Right cardiac atrium (tissue), 5 donors: ENCODE measurements at regions not wholly inside any gene's neighbourhood (a gene's known extent, or its start where the extent isn't known, plus 50 kb on each side); places are given as distances from the start of the nearest gene placed in this dataset.
"Not testable (repeated sequence)": the region's sequence is repeated elsewhere in the genome, so short reads cannot be mapped to it uniquely, and the experiment has no call there.

Experiments used
- ATAC-seq, 2 donors: fragments of 200-7000 bp; cut with Tn5 transposase; one replicate each; pipeline versions ENCODE4 v1.8.0 to v1.9.1; 2020; ENCODE audit warnings: moderate library complexity in 2 of 2, mild to moderate bottlenecking in 1 of 2
- DNase-seq, 3 donors: peaks; one replicate each; pipeline ENCODE4 v3.0.0-alpha.2; 2020
- H3K27ac ChIP-seq: one replicate; pipeline ENCODE4 v1.5.1; 2013; ENCODE audit warnings: mild to moderate bottlenecking, low read length, control low read depth, moderate library complexity
- H3K27me3 ChIP-seq: one replicate; pipeline ENCODE4 v1.6.1; 2013; ENCODE audit not compliant: control insufficient read depth, insufficient read depth
- H3K4me1 ChIP-seq: one replicate; pipeline ENCODE4 v1.6.1; 2013; ENCODE audit warnings: low read length; ENCODE audit not compliant: control insufficient read depth, insufficient read depth
- H3K4me3 ChIP-seq: one replicate; pipeline ENCODE4 v1.5.1; 2013; ENCODE audit warnings: low read length, control low read depth
- H3K9me3 ChIP-seq: one replicate; pipeline ENCODE4 v1.6.1; 2013; ENCODE audit warnings: low read length; ENCODE audit not compliant: control insufficient read depth
- WGBS: extraction: QIAGEN DNeasy Blood & Tissue Kit; methylation state at CpG from one replicate; pipeline ENCODE4 v1.1.7; 2013; 5-methylcytosine and 5-hydroxymethylcytosine counted together
- intact Hi-C, 4 donors: fragments of 100-400 bp; cut with DNase I; formaldehyde crosslinking; loops; one replicate each; pipeline versions ENCODE4 v1.11.0 to v1.14.0; 2022 to 2023
- donor health status: healthy with polysubstance abuse.
- donor health status: DM: no; HTN: yes; CAD: no.
- donor health status: DM: no; HTN: no; CAD: no.
- donor health status: DM: no; HTN: yes; CAD: no; lungs with severe emphysema.
- donor health status: DM: yes; HTN: yes; CAD: no.

GRCh38 chr3:13733726-13734125, 146.1 kb downstream of the WNT7A start:
- intact Hi-C loops, H3K27me3 ChIP-seq, ATAC-seq, H3K4me1 ChIP-seq, H3K4me3 ChIP-seq, H3K27ac ChIP-seq, H3K9me3 ChIP-seq, DNase-seq: not testable (repeated sequence)
- 88% methylated on average over 1 of the region's 1 CpG for WGBS

GRCh38 chr3:13728487-13728886, 151.4 kb downstream of the WNT7A start:
- no peak for DNase-seq
- H3K27ac ChIP-seq = no peak overlapping the region

GRCh38 chr3:13727890-13728289, 152.0 kb downstream of the WNT7A start:
- H3K27me3 ChIP-seq = no peaks in the 10 kb centered on the region
- ATAC-seq = no peak
- 80% methylated on average over 8 of the region's 8 CpGs for WGBS
- no peak for DNase-seq
- no peak overlapping the region for H3K27ac ChIP-seq
- no peak overlapping the region for H3K4me3 ChIP-seq
- intact Hi-C loops = no loop called here
- peaks cover 2% of the 10 kb centered on the region for H3K9me3 ChIP-seq
- no peaks in the 10 kb centered on the region for H3K4me1 ChIP-seq

More at GRCh38 chr3:13728487-13728886, 151.4 kb downstream of the WNT7A start:
- H3K9me3 ChIP-seq = peaks cover 2% of the 10 kb centered on the region
- 36% methylated on average over 2 of the region's 2 CpGs for WGBS
- no peaks in the 10 kb centered on the region for H3K27me3 ChIP-seq
- intact Hi-C loops = no loop called here
- H3K4me3 ChIP-seq = no peak overlapping the region
- no peak for ATAC-seq
- no peaks in the 10 kb centered on the region for H3K4me1 ChIP-seq

- Histone ChIP-seq H3K27ac (no peak overlapping the region), H3K4me3 (no peak overlapping the region), H3K9me3 (peaks cover 2% of the 10 kb centered on the region), H3K4me1 (no peaks in the 10 kb centered on the region), H3K27me3 (no peaks in the 10 kb centered on the region)
- WGBS = 85% methylated on average over 4 of the region's 4 CpGs
- ATAC-seq = no peak
- no peak for DNase-seq
- intact Hi-C loops = no loop called here
Measured at GRCh38 chr3:13723676-13724207, 156.1 kb downstream of the WNT7A start.

- ATAC-seq = no peak
- Histone ChIP-seq H3K4me3 (no peak overlapping the region), H3K4me1 (no peaks in the 10 kb centered on the region), H3K9me3 (peaks cover 2% of the 10 kb centered on the region), H3K27ac (no peak overlapping the region), H3K27me3 (no peaks in the 10 kb centered on the region)
- intact Hi-C loops = no loop called here
- no peak for DNase-seq
Measured at GRCh38 chr3:13722178-13722577, 157.7 kb downstream of the WNT7A start.

GRCh38 chr3:13718436-13718835, 161.4 kb downstream of the WNT7A start:
- intact Hi-C loops = no loop called here
- 73% methylated on average over 7 of the region's 7 CpGs for WGBS
- Histone ChIP-seq H3K27ac (no peak overlapping the region), H3K4me1 (no peaks in the 10 kb centered on the region), H3K9me3 (no peaks in the 10 kb centered on the region), H3K27me3 (no peaks in the 10 kb centered on the region), H3K4me3 (no peak overlapping the region)
- ATAC-seq = no peak
- DNase-seq = no peak

GRCh38 chr3:13718000-13718399, 161.9 kb downstream of the WNT7A start:
- no peak for DNase-seq
- no peaks in the 10 kb centered on the region for H3K9me3 ChIP-seq
- H3K4me1 ChIP-seq = no peaks in the 10 kb centered on the region
- no peaks in the 10 kb centered on the region for H3K27me3 ChIP-seq
- H3K4me3 ChIP-seq = no peak overlapping the region
- 68% methylated on average over 2 of the region's 2 CpGs for WGBS
- intact Hi-C loops = no loop called here
- no peak for ATAC-seq
- H3K27ac ChIP-seq = no peak overlapping the region

GRCh38 chr3:13717222-13717895, 162.5 kb downstream of the WNT7A start:
- WGBS = 67% methylated on average over 8 of the region's 8 CpGs
- no peak for ATAC-seq
- DNase-seq = no peak

GRCh38 chr3:13716540-13717221, 163.2 kb downstream of the WNT7A start:
- ATAC-seq (no peak), DNase-seq (no peak)
- intact Hi-C loops = no loop called here
- Histone ChIP-seq H3K4me1 (no peaks in the 10 kb centered on the region), H3K27me3 (no peaks in the 10 kb centered on the region), H3K9me3 (no peaks in the 10 kb centered on the region), H3K4me3 (no peak overlapping the region), H3K27ac (no peak overlapping the region)
- whole genome bisulfite sequencing = 75% methylated on average over 7 of the region's 7 CpGs

More at GRCh38 chr3:13717222-13717895, 162.5 kb downstream of the WNT7A start:
- no peak overlapping the region for H3K4me3 ChIP-seq
- H3K27ac ChIP-seq = no peak overlapping the region
- H3K27me3 ChIP-seq = no peaks in the 10 kb centered on the region
- no peaks in the 10 kb centered on the region for H3K9me3 ChIP-seq
- no peaks in the 10 kb centered on the region for H3K4me1 ChIP-seq
- intact Hi-C loops = no loop called here

- Histone ChIP-seq H3K4me3 (no peak overlapping the region), H3K27me3 (no peaks in the 10 kb centered on the region), H3K4me1 (no peaks in the 10 kb centered on the region), H3K27ac (no peak overlapping the region), H3K9me3 (no peaks in the 10 kb centered on the region)
- no peak for ATAC-seq
- intact Hi-C loops = no loop called here
- DNase-seq = no peak
- 89% methylated on average over 4 of the region's 4 CpGs for WGBS
Measured at GRCh38 chr3:13715961-13716360, 163.9 kb downstream of the WNT7A start.

- intact Hi-C loops = no loop called here
- DNase-seq (no peak), ATAC-seq (no peak)
- no peaks in the 10 kb centered on the region for H3K4me1 ChIP-seq
- H3K4me3 ChIP-seq = no peak overlapping the region
- H3K27ac ChIP-seq = no peak overlapping the region
- WGBS = 78% methylated on average over 4 of the region's 4 CpGs
- H3K27me3 ChIP-seq = no peaks in the 10 kb centered on the region
- no peaks in the 10 kb centered on the region for H3K9me3 ChIP-seq
Measured at GRCh38 chr3:13715167-13715954, 164.5 kb downstream of the WNT7A start.
